NCI-H128 (cell line): ENCODE measurements at regions not wholly inside any gene's neighbourhood (a gene's known extent, or its start where the extent isn't known, plus 50 kb on each side); places are given as distances from the start of the nearest gene placed in this dataset.
"Not testable (repeated sequence)": the region's sequence is repeated elsewhere in the genome, so short reads cannot be mapped to it uniquely, and the experiment has no call there.

Experiments used
- DNase-seq: peaks from one replicate; lab custom pipeline; 2025; ENCODE audit not compliant: unreplicated experiment; lab: John Stamatoyannopoulos, UW

DNA sequence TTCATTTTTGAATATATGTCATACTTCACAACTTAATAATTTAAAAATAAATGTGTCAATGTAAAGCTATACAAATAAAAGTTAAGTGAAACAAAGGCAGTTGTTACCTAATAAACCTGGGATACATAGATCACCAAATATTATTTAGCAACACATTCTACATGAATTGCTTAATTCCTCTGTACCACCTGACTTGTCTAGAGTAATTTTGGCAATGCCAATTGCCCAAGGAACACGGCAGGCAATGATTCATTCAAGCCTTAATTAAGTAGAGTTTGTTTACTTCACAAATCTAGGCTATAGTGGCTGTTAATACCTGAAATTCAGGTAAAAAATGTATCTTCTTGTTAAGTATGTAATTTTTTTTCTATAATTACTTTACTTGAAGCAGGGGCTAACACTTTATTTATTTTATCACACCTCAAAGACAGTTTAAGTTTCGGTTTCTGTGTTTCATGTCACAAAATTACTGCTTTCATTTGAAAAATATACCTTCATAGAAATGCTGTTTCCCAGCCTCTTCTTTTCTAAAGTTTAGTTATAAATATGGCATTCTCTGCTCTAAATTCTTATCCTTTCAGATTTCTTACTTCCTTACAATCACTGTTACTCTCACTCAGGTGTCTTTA, 705.7 kb downstream of the SLITRK5 start:
- no peak for DNase-seq

DNA sequence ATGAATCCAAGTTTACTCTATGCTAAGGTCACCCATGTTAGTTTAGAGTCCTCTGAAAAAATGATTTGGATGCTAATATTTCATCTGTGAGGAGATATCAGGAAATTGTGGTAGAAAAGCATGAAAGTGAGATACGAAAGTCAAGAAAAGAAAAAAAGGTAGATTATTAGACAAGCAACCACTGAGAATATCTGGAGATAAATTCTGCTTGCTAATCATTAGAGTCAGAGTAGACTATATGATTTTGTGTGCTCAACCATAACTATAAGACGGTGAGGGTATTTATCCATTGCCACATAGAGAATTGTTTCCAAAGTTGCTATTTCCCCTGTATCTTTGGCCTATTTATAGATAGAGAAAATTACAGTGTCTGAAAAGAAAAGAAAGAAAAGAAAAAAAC, 706.7 kb downstream of the SLITRK5 start:
- no peak for DNase-seq

DNA sequence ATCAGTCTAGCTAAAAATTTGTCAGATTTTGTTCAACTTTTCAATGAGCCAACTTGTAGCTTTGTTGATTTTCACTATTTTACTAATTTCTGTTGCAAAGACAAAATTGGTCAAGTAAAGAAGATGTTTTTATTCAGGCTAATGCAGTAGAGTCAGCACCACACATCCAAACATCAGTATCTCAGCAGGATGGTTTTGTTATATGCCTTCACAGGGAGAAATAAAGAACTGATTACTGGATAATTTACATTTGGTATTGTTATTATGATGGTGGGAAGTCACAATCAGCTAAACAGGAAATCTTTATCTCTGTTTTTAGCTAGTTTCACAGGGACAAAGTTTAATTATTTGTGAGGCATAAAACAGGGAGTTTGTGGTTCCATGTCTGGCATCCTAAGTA, 713.4 kb downstream of the SLITRK5 start:
- no peak for DNase-seq

DNA sequence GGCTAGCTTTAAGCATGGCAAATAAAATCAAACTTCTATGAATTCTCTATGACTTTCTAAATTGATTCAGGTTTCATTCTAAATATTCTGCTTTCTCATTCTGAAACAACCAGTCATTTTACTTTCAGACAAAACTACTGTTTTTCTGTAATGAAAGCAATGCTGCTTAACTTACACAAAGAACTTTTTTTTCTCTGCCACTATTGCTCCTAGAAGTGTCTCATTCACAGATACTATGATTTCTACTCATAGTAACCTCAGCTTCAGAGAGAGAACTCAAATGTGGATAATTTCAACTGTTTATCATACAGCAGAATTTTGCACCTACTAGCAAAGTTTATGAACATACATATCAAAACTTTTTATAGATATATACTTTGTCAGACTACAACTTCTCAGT, 724.6 kb downstream of the SLITRK5 start:
- no peak for DNase-seq

DNA sequence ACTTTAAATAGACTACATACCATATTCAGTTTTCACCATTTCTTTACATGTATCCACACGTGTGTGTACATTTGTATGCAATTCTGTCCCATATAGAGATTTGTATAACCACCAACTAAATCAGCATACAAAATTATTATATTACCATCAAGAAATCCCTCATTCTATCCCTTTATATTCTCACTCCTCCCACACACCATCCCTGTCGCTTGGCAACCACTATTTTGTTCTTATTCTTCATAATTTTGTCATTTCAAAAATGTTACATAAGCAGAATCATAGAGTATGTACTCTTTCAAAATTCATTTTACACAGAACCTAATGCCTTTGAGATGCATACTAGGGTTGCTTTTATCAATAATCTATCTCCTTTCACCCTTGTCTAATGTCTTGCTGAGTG, 740.5 kb downstream of the SLITRK5 start:
- DNase-seq, result no peak

DNA sequence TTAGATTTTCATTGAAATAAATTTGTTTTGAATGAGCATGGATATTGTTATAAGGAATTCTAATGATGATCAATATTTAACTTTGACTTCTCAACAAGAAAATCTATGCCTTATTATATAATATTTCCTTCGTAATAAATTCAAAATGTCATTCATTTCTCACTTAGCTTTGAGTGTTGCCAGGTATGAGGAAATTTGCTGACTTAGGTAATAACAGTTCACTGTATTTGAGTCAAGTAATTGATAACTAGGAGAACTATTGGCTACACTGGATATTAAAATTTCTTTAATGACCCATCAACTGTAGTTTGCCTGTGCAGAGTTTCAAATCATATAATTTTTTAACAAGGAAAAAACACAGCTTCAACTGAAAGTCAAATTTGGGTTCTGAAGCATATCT, 746.6 kb downstream of the SLITRK5 start:
- no peak for DNase-seq

DNA sequence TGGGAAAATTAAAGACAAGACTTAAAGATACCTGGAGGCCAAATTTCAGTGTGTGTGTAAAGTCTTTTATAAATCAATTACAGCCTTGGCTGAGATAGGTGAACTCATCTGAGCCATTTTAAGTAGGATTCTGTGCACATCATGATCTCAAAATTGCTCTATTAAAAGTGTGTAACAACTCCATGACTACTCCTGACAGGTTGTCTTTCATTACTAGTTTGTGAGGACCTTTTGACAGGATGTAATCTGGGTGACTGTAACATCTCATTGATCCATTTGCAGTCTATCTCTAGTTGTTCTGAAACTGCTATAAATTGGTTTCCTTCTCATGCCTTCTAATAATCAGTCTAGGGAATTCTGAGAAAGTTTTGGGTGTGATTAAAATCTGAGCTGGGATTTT, 753.3 kb downstream of the SLITRK5 start:
- DNase-seq, result no peak

DNA sequence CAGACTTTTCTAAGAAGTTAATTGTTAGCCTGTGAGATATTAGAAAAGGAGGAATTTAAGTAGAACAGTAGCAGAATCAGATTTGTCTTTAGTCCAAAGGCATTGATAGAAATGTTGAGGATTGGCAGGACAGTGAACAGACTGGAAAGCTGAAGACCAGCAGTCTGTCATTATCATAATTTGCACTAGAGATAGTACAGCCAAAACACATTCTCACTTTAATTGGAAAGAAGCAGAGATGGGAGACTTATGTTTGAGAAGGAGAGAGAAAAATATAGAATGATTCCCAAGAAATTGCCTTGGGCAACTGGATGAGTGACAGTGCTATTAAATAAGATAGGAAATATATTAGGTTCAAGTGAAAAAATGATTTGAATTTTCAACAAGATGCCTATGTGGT, 755.5 kb downstream of the SLITRK5 start:
- no peak for DNase-seq

DNA sequence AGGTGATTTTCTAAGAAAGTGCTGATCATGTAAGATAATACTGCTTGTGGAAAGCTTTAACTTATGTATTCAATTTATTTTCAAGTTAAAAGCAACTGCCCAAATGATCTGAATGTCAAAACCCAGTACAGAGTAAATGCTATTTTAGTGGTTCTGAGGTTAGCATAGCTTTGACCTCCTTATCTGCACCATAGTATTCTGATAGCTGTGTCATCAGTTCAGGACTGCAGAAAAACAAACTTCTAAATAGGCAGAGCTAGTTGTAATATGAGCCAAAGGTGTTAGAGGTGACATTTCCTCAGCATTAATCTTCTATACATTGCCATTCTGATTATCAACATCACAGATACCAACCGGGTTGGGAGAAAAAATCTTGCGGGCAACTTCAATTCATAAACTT, 758.7 kb downstream of the SLITRK5 start:
- DNase-seq, result no peak

DNA sequence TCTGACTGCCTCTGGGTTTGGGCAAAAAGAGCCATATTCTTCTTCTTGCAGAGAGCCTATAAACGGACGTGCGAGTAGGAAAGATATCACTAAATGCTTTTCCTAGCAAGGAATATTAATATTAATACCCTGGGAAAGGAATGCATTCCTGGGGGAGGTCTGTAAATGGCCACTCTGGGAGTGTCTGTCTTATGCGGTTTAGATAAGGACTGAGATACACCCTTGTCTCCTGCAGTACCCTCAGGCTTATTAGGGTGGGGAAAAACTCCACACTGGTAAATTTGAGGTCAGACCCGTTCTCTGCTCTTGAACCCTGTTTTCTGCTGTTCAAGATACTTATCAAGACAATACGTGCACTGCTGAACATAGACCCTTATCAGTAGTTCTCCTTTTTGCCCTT, 763.8 kb downstream of the SLITRK5 start:
- DNase-seq, result no peak

DNA sequence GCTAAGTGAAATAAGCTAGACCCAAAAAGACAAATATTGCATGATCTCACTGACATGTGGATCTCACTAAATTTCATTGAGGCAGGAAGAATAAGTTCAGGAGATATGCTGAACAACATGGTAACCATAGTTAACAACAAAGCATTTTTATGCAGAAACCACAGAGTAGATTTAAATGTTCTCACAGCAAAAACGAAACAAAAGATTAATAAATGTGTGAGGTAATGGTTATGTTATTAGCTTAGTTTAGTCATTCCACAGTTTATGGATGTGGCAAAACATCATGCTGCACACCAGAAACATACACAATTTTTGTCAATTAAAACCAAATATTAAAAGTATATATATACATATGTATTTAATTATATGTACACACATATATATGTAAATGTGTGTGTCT, 765.8 kb downstream of the SLITRK5 start:
- no peak for DNase-seq

DNA sequence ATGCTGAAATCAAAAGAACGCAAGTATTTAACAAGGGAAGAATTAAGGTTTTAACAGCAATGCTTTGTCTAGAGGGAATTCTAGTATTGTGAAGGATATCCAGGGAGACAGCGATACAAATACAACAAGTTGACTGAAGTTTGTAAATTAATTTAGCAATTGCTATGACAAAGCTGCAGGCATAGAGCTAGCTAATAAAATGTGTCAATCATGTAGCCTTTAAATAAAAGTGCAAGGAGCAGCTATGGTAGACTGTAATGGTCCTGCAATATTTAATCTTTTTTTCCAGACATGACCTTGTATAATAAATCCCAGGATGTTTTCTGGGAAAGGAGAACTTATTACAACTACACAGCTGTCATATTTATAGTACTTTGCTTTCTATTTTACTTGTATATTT, 779.3 kb downstream of the SLITRK5 start:
- no peak for DNase-seq

DNA sequence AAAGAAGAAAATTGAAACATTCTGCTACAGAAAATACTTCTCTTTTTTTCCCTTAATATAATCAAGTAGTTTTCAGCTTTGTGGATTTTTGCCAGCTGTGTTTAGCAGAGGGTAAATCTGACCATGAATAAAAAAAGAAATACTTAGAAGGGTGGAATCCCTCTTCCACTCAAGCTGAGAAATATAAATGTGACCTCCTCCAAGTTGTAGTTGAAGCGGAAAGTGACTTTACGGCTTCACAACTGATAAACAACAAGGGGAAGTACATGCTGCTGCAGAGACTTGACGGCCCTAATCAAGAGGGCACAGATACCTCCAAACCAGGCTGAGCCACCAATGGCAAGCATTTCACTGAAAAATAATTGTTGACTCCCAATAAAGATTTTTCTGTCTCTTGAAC, 785.0 kb downstream of the SLITRK5 start:
- DNase-seq, result no peak

DNA sequence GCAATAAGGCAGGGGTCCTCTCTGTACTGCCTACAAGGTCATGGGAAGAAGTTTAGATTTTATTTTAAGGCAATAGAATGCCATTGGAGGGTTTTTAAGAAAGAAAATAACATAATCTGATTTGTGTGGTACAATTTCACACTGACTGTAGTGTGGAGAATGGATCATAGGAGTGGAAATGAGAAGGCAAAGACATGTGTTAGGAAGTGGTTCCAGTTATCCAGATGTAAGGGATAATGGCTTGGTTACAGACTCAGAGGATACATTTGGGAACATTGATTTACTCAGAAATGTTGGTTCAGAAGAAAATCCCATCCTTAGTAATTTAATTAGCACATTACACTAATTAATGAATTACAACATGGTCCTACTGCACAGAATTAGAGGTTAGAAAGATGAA, 788.2 kb downstream of the SLITRK5 start:
- no peak for DNase-seq

DNA sequence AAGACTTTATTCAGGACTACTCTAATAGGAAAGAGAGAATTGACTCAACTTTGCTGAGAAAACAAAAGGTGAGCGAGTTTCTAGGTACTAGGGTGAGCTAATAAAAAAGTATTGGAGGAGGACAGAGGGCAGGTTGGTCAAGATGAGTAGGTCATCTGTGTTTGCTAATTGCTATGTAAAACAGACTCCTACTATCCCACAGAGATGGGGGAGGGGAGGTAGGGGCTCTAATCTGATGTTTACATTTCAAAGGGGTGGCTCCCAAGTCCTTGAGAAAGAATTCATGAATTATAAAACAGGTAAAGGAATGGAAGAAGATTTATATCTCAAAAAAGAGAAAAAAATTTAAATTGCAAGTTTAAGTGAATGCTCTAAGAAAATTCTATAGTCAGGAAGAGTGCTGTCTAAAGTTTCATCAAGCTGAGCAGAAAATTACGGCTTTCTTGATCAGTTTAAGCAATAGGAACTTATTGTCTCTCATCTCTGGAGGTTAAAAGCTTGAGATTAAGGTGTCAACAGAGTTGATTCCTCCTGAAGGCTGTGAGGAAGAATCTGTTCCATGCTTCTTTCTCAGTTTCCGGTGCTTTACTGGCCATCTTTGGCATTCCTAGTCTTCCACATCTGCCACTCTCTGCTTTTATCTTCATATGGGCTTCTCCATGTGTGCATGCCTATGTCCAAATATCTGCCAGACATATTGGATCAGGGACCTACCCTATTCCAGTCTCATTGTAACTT, 790.3 kb downstream of the SLITRK5 start:
- no peak for DNase-seq

DNA sequence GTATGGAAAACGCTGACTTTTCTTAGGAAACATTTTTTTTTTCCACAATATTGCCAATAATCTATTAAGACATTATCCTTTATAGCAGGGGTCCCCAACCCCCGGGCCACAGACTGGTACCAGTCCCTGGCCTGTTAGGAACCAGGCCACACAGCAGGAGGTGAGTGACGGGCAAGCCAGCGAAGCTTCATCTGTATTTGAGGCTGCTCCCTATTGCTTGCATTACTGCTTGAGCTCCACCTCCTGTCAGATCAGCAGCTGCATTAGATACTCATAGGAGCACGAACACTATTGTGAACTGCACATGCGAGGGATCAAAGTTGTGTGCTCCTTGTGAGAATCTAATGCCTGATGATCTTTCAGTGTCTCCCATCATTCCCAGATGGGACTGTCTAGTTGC, 793.7 kb downstream of the SLITRK5 start:
- DNase-seq, result no peak

DNA sequence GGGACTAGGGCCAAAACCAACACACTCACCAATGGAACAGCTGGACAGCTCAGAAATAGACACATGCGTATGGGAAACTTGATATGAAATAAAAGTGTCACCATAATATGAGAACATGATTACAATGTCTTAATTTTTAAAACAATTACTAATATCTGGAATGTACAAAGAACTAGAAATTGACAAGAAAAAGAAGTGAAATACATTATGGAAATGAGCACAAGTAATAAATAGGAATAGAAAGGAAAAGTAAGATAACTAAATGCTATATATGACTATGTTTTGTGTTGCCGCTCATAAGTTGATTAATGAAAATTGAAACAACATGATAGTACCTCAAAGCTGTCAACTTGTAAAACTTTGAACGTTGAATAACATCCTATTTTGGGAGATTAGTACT, 801.1 kb downstream of the SLITRK5 start:
- DNase-seq, result no peak

DNA sequence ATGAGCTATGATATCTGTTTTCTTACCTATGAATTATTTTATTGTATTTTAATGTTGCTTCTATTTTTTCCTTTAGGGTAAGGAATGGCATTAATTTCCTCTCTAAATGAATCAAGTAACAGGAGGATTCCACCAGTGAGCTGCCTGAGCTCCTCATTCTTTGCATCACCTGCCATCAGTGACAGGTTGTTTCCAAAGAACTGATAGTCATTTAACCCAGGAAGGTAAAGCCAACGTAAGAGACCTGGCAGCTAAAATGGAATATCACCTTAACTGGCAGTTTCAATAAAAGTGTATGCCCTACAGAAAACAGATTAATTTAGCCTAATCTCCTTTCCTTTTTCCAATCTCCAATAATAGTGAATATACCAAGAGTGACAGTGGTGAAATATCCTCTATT, 812.0 kb downstream of the SLITRK5 start:
- no peak for DNase-seq

DNA sequence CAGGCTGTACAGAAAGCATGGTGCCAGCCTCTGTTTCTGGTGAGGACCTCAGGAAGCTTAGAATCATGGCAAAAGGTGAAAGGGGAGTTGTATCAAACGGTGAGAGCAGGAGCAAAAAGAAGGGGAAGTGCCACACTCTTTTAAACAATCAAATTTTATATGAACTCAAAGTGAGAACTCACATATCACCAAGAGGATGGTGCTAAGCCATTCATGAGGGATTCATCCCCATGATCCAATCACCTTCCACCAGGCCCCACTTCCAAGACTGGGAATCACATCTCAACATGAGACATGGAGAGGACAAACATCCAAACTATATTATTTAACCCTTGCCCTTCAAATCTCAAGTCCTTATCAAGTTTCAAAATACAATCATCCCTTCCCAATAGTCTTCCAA, 836.7 kb downstream of the SLITRK5 start:
- no peak for DNase-seq

DNA sequence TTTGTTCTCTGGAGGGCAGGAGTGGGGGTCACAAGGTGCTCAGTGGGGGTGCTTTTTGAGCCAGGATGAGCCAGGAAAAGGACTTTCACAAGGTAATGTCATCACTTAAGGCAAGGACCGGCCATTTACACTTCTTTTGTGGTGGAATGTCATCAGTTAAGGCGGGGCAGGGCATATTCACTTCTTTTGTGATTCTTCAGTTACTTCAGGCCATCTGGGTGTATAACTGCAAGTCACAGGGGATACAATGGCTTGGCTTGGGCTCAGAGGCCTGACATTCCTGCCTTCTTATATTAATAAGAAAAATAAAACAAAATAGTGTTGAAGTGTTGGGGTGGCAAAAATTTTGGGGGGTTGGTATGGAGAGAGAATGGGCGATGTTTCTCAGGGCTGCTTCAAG, 841.8 kb downstream of the SLITRK5 start:
- not testable (repeated sequence) for DNase-seq

DNA sequence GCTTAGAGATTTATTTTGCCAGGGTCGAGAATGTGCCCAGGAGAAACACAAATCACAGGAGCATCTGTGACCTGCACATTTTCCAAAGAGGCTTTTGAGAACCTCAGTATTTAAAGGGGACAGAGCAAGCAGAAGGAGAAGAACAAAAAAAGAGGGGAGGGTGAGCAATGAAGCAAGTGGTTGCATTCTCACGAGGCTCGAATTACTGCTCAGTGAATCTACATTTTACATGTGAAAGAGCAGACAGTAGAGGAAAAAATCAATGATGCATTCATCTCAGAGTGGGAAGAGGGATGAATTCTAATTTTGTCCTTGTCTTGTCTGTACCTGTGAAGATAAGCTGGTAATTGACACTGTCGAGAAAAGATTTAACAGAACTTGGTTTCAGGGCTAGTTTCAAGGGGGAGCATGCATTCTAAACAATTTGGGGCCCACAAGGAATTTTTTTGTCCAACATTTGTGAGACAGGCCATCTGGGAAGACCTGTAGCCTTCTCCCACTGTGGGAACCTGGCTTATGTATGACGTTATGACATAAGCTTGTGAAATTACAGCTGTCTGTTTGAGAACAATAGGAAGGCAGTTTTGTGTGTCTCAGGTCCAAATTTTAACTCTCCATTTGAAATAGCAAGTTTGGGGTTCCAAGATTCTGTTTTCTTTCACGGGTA, 855.1 kb downstream of the SLITRK5 start:
- DNase-seq, result no peak

DNA sequence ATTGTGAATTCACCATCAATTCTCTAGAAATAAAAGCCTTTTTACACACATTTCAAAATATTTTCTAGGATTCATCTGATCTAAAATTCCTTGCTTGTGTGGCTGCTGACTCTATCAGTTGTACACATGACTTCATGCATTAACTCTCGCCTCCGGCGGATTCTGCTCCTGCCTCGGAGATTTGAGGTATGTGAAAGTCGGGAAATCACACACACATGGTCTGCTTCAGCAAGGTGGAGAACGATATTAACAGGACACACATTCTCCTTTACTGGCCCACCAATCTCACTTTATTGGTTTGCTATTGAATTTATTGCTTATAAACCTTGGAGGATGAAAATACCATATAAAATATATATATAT, 855.7 kb downstream of the SLITRK5 start:
- DNase-seq, result no peak

DNA sequence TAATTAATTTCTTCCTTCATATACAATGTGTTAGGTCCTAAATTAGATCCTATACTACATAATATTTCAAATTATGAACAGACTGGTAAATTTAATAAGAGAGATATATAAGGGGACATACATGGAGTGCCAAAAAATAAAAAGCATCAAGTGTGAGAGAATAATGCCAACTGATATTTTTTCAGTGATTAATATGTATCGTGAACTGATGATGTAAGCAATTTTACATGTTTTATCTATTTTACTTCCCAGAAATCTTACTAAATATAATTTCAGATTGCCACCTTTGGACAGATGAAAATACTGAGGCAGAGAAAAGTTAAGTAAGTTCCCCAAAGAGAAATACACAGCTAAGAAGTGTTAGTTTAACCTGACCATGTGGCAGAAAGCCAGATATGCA, 870.8 kb downstream of the SLITRK5 start:
- DNase-seq, result no peak
